ENCODE measurements at regions not wholly inside any gene's neighbourhood (a gene's known extent, or its start where the extent isn't known, plus 50 kb on each side); places are given as distances from the start of the nearest gene placed in this dataset.

GRCh38 chr3:27632431-27633223 is 89.5 kb downstream of the EOMES start:
- Mint-ChIP-seq H3K27me3 (ENCODE audit: unreplicated experiment) (no peaks in the 10 kb centered on the region), H3K27ac (ENCODE audit: unreplicated experiment) (peak overlapping the region; percentile 82), H3K4me3 (ENCODE audit: unreplicated experiment) (peak overlapping the region; percentile 79), H3K9me3 (ENCODE audit: unreplicated experiment) (no peaks in the 10 kb centered on the region), H3K36me3 (ENCODE audit: unreplicated experiment) (no peaks in the 10 kb centered on the region), H3K4me1 (ENCODE audit: unreplicated experiment) (peaks cover 26% of the 10 kb centered on the region)
- no peak for DNase-seq (ENCODE audit: extremely low spot score, unreplicated experiment)
- TF ChIP-seq CTCF (IDR thresholded peaks at IDR 0.05), result no peak

GRCh38 chr3:27630885-27631284 is 91.2 kb downstream of the EOMES start:
- no peak for TF ChIP-seq CTCF (IDR thresholded peaks at IDR 0.05)
- no peak for DNase-seq (ENCODE audit: extremely low spot score, unreplicated experiment)
- Mint-ChIP-seq H3K4me1 (ENCODE audit: unreplicated experiment) (peaks cover 37% of the 10 kb centered on the region), H3K36me3 (ENCODE audit: unreplicated experiment) (no peaks in the 10 kb centered on the region), H3K9me3 (ENCODE audit: unreplicated experiment) (no peaks in the 10 kb centered on the region), H3K27me3 (ENCODE audit: unreplicated experiment) (no peaks in the 10 kb centered on the region), H3K4me3 (ENCODE audit: unreplicated experiment) (no peak overlapping the region), H3K27ac (ENCODE audit: unreplicated experiment) (peak overlapping the region; percentile 2)

GRCh38 chr3:27629366-27629765 is 92.8 kb downstream of the EOMES start:
- peaks cover 39% of the 10 kb centered on the region for H3K4me1 Mint-ChIP-seq (ENCODE audit: unreplicated experiment)
- no peak overlapping the region for H3K4me3 Mint-ChIP-seq (ENCODE audit: unreplicated experiment)
- TF ChIP-seq CTCF (IDR thresholded peaks at IDR 0.05), result no peak
- H3K27ac Mint-ChIP-seq (ENCODE audit: unreplicated experiment), result no peak overlapping the region
- no peak for DNase-seq (ENCODE audit: extremely low spot score, unreplicated experiment)
- H3K9me3 Mint-ChIP-seq (ENCODE audit: unreplicated experiment), result no peaks in the 10 kb centered on the region
- H3K27me3 Mint-ChIP-seq (ENCODE audit: unreplicated experiment), result no peaks in the 10 kb centered on the region
- no peaks in the 10 kb centered on the region for H3K36me3 Mint-ChIP-seq (ENCODE audit: unreplicated experiment)

GRCh38 chr3:27628026-27628750 is 93.9 kb downstream of the EOMES start:
- no peak for TF ChIP-seq CTCF (IDR thresholded peaks at IDR 0.05)
- DNase-seq (ENCODE audit: extremely low spot score, unreplicated experiment), result no peak
- Mint-ChIP-seq H3K4me3 (ENCODE audit: unreplicated experiment) (no peak overlapping the region), H3K4me1 (ENCODE audit: unreplicated experiment) (peaks cover 42% of the 10 kb centered on the region), H3K36me3 (ENCODE audit: unreplicated experiment) (no peaks in the 10 kb centered on the region), H3K9me3 (ENCODE audit: unreplicated experiment) (no peaks in the 10 kb centered on the region), H3K27ac (ENCODE audit: unreplicated experiment) (peak overlapping the region; percentile 62), H3K27me3 (ENCODE audit: unreplicated experiment) (no peaks in the 10 kb centered on the region)

- no peaks in the 10 kb centered on the region for H3K9me3 Mint-ChIP-seq (ENCODE audit: unreplicated experiment)
- H3K4me1 Mint-ChIP-seq (ENCODE audit: unreplicated experiment), result peaks cover 44% of the 10 kb centered on the region
- no peaks in the 10 kb centered on the region for H3K27me3 Mint-ChIP-seq (ENCODE audit: unreplicated experiment)
- no peak for TF ChIP-seq CTCF (IDR thresholded peaks at IDR 0.05)
- H3K27ac Mint-ChIP-seq (ENCODE audit: unreplicated experiment), result no peak overlapping the region
- no peak for DNase-seq (ENCODE audit: extremely low spot score, unreplicated experiment)
- H3K4me3 Mint-ChIP-seq (ENCODE audit: unreplicated experiment), result no peak overlapping the region
- no peaks in the 10 kb centered on the region for H3K36me3 Mint-ChIP-seq (ENCODE audit: unreplicated experiment)
Measured at GRCh38 chr3:27626596-27627118, 95.5 kb downstream of the EOMES start.

Data from osteocyte (in vitro differentiated cells).